Hematopoietic multipotent progenitor cell treated with erythropoietin and hydrocortisone succinate and interleukin-3 and kit ligand, for 6 days (in vitro differentiated cells): ENCODE measurements at regions not wholly inside any gene's neighbourhood (a gene's known extent, or its start where the extent isn't known, plus 50 kb on each side); places are given as distances from the start of the nearest gene placed in this dataset.
A peak's percentile ranks its signal among the peaks of the same experiment; 100 is the strongest.

Source experiments
- DNase-seq: peaks from one replicate; pipeline ENCODE4 v3.0.0-alpha.2; 2015

GRCh38 chr9:113665756-113666155, 202.2 kb downstream of the RGS3 start:
- no peak for DNase-seq

- no peak for DNase-seq
These were observed 204.5 kb downstream of the RGS3 start for GRCh38 chr9:113668061-113668460.

DNA sequence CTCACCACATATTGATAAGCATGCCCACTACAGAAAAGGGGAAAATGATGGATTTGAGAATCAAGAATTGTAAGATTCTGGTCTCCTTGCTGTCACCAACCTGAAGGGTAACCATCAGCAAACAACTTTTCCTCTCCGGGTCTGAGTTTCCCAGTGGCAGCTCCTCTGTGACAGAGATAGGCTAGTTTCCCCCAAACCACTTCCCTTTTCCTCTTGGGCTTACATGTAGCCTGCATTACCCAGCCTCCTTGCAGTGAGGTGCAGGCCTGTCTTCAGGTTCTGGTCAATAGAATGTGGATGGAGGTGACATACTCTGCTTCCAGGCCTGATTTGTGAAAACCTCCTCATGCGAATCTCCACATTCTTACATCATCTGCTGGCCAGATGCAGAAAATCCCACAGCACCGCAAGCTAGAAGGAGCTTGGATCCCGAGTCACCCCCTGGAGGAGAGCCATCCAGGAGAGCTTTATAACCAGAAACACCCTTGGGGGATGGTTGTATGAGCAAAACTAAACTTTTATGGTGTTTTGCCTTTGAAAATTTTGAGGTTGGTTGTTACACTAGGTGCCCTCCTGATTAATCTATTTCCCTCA, 206.1 kb downstream of the RGS3 start:
- no peak for DNase-seq

- DNase-seq: no peak
These were observed 202.4 kb upstream of the ZNF618 start for GRCh38 chr9:113673726-113674125.

DNA sequence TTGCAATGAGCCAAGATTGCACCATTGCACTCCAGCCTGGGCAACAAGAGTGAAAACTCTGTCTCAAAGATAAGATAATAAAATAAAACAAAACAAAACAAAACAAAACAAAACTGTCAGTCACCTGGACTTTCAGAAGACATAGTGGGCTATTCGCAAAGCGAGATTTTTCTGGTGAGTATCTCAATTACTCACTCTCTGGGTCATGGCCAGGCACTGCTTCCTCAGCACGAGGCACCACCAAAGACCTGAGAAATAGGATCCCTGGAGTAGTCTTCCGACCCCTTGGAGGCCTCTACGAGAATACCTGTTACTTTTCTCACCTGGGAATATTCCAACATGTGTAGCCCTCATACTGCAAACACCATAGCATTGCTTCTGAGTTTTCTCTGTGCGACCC, 201.7 kb upstream of the ZNF618 start:
- DNase-seq: no peak

DNA sequence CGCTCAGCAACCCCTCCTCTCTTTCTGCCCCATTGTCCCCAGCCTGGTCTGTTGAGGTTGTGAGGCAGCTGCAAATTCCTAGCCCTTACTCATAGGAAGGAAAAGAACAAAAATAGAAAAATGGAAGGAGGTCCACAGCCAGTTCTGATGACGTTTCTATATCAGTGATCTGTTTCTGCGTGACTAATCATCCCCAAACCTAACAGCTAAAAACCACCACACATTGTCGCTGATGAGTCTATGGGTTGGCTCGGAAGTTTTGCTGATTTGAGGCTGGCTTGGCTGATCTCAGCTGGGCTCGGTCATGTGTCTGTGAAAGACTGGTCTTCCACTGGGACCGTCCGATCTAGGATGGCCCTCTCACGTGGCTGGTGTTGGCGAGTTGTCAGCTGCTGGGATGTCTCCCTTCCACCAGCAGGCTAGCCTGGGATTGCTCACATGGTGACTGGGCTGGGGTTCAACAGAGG, 200.6 kb upstream of the ZNF618 start:
- peak; percentile 64 for DNase-seq

DNA sequence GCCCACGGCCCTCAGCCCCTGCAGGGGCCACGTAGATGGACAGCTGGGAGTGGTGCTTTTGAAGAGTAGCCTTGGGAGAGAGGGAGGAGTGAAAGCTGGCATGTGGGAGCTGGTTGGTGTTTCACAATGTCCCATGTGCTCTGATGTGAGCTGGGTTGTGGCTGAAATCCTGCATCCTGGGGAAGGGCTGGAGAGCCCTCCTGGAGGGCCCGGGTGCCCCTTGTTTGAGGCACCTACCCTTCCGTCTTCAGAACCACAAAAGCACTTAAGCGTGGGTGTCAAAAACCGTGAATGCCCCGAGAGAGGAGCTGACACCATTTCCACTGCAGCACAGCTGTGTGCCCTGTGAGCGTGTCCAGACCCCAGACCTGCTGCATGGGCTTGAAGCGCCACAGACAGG, 199.1 kb upstream of the ZNF618 start:
- no peak for DNase-seq

- no peak for DNase-seq
These were observed 198.5 kb upstream of the ZNF618 start for GRCh38 chr9:113677569-113677968.

- DNase-seq: no peak
These were observed 197.8 kb upstream of the ZNF618 start for GRCh38 chr9:113678119-113678858.

- DNase-seq: no peak
These were observed 197.3 kb upstream of the ZNF618 start for GRCh38 chr9:113678859-113679256.

- DNase-seq: peak; percentile 63
These were observed 193.8 kb upstream of the ZNF618 start for GRCh38 chr9:113682297-113682771.

GRCh38 chr9:113685636-113686035, 190.5 kb upstream of the ZNF618 start:
- DNase-seq: peak; percentile 24

DNA sequence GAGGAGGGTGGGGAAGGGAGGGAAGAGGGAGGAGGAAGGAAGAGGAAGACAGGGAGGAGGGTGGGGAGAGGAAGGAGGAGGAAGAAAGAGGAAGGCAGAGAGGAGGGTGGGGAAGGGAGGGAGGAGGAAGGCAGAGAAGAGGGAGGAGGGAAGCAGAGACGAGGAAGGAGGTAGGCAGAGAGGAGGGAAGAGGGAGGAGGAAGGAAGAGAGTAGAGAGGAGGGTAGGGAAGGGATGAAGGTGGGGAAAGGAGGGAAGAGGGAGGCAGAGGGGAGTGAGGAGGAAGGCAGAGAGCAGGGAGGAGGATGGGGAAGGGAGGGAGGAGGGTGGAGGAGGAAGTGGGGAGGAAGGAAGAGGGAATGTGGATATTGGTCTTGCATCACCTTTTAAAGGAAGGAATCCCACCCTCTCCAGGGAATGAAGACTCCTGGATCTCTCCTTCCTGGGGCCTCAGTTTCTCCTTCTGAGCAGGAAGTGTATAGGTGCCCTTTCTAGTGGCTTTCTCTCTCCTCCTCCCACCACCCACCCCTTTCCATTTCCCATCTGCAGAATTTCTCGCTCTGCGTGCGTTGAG, 188.9 kb upstream of the ZNF618 start:
- no peak for DNase-seq

- DNase-seq: no peak
These were observed 188.3 kb upstream of the ZNF618 start for GRCh38 chr9:113687680-113688371.

GRCh38 chr9:113690055-113690740, 185.9 kb upstream of the ZNF618 start:
- DNase-seq: no peak

- DNase-seq: no peak
These were observed 183.9 kb upstream of the ZNF618 start for GRCh38 chr9:113692256-113692655.

DNA sequence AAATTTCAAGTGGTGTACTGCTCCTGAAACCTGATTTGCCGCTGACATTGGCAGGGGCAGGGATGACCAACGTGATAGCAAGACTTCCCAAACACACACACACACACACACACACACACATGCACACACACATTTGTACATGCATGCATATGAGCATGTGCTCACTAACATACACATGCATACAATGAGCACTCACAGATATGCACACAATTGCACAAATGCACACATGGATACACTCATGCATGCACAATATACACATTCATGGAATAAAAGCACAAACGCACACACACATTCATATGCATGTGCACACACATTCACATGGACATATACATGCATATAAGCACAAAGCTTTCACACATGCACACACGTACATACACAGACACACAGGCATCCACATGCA, 181.2 kb upstream of the ZNF618 start:
- no peak for DNase-seq

DNA sequence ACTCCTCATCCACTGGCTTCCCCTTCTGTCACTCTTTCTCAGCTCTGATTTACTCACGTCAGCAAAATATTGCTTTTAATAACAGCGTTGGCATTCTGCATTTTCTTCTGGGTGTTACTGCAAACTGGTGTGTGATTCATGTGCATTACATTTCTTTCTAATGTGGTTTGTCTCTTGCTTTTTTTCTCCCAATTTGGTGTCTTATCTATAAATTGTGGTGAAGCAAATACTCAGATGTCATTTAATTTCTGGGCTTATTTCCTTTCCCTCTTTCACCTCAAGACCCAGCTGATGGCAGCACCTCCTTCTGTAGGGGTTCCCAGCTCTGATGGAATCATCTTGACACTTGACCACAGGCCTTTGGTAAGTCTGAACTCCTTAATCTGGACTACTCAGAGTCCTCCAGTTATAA, 180.7 kb upstream of the ZNF618 start:
- no peak for DNase-seq

DNA sequence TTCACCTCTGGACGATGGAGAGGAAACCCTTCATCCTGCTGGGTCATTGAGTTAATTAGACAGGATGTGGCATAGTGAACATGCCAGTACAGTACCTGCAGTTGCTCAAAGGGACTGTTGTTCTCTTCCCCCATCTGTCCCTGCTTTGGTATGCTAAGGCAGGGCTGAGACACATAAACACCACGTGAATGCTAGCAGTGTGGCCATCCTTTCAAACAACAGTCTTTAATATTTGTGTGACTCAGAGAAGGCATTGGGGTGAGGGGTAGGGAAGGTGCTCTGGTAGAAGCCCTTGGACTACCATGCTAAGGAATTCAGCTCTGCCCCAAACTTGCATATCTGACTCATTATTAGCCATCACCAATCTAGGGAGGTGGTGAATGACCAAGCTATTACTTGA, 180.2 kb upstream of the ZNF618 start:
- DNase-seq: no peak

DNA sequence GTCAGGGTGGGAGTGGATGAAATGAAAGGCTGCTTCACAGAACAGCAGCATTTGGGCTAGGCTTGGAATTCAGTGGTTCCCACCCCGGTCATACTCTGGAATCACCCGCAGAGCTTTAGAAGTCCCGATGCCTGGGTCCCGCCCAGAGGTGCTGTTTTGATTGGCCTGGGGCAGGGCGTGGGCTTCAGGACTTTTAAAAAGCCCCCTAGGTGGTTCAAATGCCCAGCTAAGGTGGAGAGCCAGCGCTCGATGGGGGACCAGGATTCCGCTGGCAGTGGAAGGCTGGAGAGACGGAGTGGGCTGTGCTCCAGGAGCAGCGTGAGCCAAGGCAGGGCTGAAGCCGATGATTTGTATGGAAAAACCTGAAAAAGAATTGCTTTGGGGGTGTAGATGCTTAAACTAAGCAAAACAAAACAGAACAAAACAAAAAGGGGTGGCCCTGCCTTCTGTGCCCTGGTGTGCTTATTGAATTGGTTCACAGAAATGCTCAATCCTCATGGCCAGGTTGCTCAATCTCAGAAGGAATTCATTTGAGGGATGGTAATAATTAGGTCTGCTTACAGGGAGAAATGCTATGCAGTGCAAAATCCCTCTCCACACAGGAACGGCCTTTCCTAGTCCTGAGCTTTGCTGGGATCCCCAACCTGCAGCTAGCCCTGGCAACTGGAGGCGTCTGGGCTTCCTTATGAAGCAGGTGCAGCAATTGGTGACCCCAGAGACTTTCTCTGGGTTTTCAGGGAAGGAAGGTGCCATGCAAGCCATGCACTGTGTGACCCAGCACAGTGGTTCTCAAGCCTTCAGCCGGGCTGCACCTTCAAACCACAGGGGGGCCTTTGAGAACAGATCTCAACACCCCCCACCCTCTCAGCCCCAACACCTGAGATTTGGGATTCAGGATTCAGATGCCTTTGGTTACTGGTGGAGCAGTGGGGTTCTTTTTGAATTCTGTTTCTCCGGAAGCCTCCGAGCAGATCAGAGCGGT, 174.0 kb upstream of the ZNF618 start:
- DNase-seq: no peak

GRCh38 chr9:113705306-113705927, 170.7 kb upstream of the ZNF618 start:
- no peak for DNase-seq
